Cardiac muscle cell (in vitro differentiated cells and primary cell): ENCODE measurements at regions not wholly inside any gene's neighbourhood (a gene's known extent, or its start where the extent isn't known, plus 50 kb on each side); places are given as distances from the start of the nearest gene placed in this dataset.

Experiments used
- DNase-seq, 2 donors: peaks; one replicate each; pipeline versions ENCODE4 v3.0.0 to v3.0.0-alpha.2; 2010 to 2017; ENCODE audit warnings: low read depth in 1 of 2, low spot score in 1 of 2
- H3K27ac ChIP-seq: fragments of 200-600 bp; sonication (generic); 2 replicates; pipeline ENCODE4 v1.5.1; 2016
- H3K27me3 ChIP-seq: fragments of 200-600 bp; sonication (generic); 2 replicates; pipeline ENCODE4 v1.6.0; 2016; ENCODE audit warnings: control low read depth
- H3K36me3 ChIP-seq: fragments of 200-600 bp; sonication (generic); 2 replicates; pipeline ENCODE4 v1.5.1; 2016; ENCODE audit warnings: control low read depth
- H3K4me1 ChIP-seq: fragments of 200-600 bp; sonication (generic); 2 replicates; pipeline ENCODE4 v1.8.1; 2017; ENCODE audit warnings: low read depth, mild to moderate bottlenecking, mixed run types
- H3K4me3 ChIP-seq: fragments of 200-600 bp; sonication (generic); 2 replicates; pipeline ENCODE4 v1.5.1; 2016; ENCODE audit warnings: mild to moderate bottlenecking
- H3K9me3 ChIP-seq: fragments of 200-600 bp; sonication (generic); 2 replicates; pipeline ENCODE4 v1.5.1; 2017; ENCODE audit warnings: low read depth, mild to moderate bottlenecking, control low read depth
- TF ChIP-seq, protein P1 (sequence below): IDR thresholded peaks from 2 replicates; pipeline ENCODE4 v1.5.1; 2012; ENCODE audit warnings: low read depth, mild to moderate bottlenecking, low read length

DNA sequence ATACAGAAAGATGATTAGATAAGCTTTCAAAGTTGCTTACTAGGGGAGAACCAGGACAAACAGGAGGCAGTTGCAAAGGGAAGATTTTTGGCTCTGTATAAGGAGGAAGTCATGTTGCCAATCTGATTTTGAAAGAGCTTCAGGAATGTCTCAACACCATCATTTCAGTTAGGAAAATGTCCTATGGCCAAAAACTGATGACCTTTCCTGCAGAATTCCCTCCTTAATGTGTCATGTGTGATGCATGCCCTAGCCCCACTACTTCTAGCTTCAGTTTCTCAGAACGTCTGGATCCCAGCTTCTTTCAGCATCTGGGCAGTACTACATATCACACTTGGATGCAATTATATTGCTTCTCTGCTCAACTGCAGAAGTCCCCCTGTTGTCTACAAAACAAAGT, 211.5 kb upstream of the NREP start:
- H3K36me3 ChIP-seq, result no peaks in the 10 kb centered on the region
- no peaks in the 10 kb centered on the region for H3K27me3 ChIP-seq
- peaks cover 4% of the 10 kb centered on the region for H3K4me1 ChIP-seq
- peak in 1 of 2 donors; percentile 86 for DNase-seq
- no peaks in the 10 kb centered on the region for H3K9me3 ChIP-seq
- H3K4me3 ChIP-seq, result no peak overlapping the region
- TF ChIP-seq, protein P1, sequence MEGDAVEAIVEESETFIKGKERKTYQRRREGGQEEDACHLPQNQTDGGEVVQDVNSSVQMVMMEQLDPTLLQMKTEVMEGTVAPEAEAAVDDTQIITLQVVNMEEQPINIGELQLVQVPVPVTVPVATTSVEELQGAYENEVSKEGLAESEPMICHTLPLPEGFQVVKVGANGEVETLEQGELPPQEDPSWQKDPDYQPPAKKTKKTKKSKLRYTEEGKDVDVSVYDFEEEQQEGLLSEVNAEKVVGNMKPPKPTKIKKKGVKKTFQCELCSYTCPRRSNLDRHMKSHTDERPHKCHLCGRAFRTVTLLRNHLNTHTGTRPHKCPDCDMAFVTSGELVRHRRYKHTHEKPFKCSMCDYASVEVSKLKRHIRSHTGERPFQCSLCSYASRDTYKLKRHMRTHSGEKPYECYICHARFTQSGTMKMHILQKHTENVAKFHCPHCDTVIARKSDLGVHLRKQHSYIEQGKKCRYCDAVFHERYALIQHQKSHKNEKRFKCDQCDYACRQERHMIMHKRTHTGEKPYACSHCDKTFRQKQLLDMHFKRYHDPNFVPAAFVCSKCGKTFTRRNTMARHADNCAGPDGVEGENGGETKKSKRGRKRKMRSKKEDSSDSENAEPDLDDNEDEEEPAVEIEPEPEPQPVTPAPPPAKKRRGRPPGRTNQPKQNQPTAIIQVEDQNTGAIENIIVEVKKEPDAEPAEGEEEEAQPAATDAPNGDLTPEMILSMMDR, result no peak
- H3K27ac ChIP-seq, result no peak overlapping the region

DNA sequence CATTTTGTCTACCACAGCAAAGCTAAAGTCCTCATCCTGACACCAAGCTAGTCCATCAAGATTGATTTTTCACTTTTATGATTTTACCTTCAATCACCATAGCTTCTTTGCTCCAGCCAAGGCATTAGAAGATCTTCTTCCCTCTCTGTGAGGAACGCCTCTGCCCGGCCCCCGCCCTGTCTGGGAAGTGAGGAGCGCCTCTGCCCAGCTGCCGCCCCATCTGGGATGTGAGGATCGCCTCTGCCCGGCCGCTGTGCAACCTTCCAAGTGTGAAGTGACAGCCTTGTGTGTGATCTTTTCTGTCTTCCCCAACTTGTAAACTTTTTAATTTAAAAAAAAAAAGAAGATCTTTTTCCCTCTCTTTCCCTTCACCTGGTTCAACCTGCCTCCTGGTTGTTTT, 210.5 kb upstream of the NREP start:
- H3K36me3 ChIP-seq, result no peaks in the 10 kb centered on the region
- TF ChIP-seq, protein P1, result no peak
- no peak for DNase-seq

DNA sequence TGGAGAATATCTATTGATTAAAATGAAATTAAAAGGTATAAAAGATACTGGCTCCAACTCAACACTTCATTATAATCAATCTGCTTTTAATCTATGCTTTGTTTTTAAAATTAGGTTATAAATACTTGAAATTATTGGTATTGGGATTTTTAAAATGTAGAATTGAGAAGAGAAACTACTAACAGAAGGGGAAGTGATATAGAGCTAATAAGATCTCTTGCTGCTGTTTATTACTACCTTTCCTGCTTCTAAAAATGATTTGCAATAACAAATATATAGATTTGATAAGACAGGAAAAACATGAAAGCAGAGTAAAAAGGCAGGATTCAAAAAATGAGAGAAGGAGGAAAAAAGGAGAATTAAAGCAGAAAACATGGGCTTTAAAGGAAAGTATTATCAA, 209.3 kb upstream of the NREP start:
- no peak overlapping the region for H3K4me3 ChIP-seq
- H3K9me3 ChIP-seq, result no peaks in the 10 kb centered on the region
- H3K27ac ChIP-seq, result no peak overlapping the region
- no peaks in the 10 kb centered on the region for H3K36me3 ChIP-seq
- H3K27me3 ChIP-seq, result no peaks in the 10 kb centered on the region
- DNase-seq, result no peak
- H3K4me1 ChIP-seq, result peaks cover 11% of the 10 kb centered on the region
- TF ChIP-seq, protein P1, result no peak

More for the DNA sequence above, 210.5 kb upstream of the NREP start:
- Histone ChIP-seq H3K9me3 (no peaks in the 10 kb centered on the region), H3K4me1 (peaks cover 1% of the 10 kb centered on the region), H3K27ac (no peak overlapping the region), H3K4me3 (no peak overlapping the region), H3K27me3 (no peaks in the 10 kb centered on the region)

DNA sequence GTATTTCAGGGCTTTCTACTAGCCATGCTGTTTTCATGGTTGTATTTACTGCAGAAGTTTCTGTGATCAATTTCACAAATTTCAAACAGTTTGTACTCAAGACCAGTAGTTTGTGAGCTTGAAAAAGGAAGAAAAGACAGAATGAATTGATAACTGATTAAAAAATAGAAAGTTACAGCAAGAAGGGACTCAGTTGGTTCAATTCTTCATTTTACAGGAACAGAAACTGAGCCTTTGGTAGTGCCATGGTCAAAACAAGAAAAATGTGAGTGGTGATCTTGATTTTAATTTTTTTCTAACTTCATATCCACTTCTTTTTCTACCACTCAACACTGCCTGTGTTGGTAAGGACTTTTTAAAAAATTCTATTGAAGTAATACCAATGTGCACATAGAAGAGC, 206.6 kb upstream of the NREP start:
- Histone ChIP-seq H3K27ac (no peak overlapping the region), H3K4me3 (no peak overlapping the region), H3K27me3 (no peaks in the 10 kb centered on the region), H3K9me3 (no peaks in the 10 kb centered on the region), H3K36me3 (no peaks in the 10 kb centered on the region), H3K4me1 (peaks cover 33% of the 10 kb centered on the region)
- no peak for DNase-seq
- TF ChIP-seq, protein P1, result no peak

DNA sequence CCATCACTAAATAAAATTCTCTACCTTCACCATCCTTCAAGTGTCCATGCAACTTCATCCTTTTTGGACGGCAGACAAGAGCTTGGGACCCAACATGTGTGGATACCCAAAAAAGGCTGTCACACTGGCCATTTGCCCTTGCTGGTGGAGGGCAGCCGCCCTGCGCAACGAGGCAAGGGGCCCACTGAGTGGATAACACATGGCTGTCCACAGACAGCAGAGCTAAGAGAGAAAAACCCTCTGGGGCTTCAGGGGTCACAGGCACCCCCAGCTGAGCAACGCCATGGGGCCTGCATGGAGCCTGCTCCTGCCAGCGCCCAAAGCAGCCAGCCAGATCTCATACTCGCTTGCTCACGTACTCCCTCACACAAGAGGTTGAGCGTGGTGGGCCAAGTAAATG, 205.9 kb upstream of the NREP start:
- DNase-seq, result no peak
- Histone ChIP-seq H3K36me3 (no peaks in the 10 kb centered on the region), H3K27me3 (no peaks in the 10 kb centered on the region), H3K4me1 (peaks cover 33% of the 10 kb centered on the region), H3K4me3 (no peak overlapping the region), H3K9me3 (no peaks in the 10 kb centered on the region), H3K27ac (no peak overlapping the region)
- TF ChIP-seq, protein P1, result no peak

DNA sequence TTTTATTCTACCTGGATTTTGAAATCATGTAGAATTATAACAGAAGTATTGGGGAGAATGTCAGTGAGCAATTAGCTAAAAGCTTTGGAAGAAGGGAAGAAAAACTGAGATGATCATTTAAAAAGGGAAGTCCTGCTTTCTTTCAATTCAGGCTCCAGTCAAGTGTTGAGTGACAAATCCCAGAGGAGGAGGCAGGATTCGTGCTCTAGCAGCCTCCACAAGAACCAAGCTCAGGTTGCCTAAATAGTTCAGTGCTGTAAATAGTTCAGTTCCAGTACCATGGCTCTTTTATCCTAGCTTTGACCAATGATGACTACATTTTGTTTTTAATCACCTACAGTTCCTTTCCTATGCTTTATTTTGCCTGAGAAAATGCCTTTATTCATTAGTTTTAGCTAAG, 204.9 kb upstream of the NREP start:
- DNase-seq, result peak; percentile 55 to 92
- H3K4me3 ChIP-seq, result no peak overlapping the region
- no peaks in the 10 kb centered on the region for H3K9me3 ChIP-seq
- H3K27me3 ChIP-seq, result no peaks in the 10 kb centered on the region
- no peaks in the 10 kb centered on the region for H3K36me3 ChIP-seq
- TF ChIP-seq, protein P1, result no peak
- peaks cover 33% of the 10 kb centered on the region for H3K4me1 ChIP-seq
- peak overlapping the region; percentile 77 for H3K27ac ChIP-seq
